ENCODE measurements at regions not wholly inside any gene's neighbourhood (a gene's known extent, or its start where the extent isn't known, plus 50 kb on each side); places are given as distances from the start of the nearest gene placed in this dataset.

GRCh38 chr4:59086410-59086809 lies 1976.2 kb upstream of the IGFBP7 start:
- DNase-seq, result no peak

GRCh38 chr4:59091146-59092142 lies 1981.3 kb upstream of the IGFBP7 start:
- no peak for DNase-seq

- DNase-seq, result no peak
Observed at GRCh38 chr4:59094505-59094904, 1984.3 kb upstream of the IGFBP7 start.

GRCh38 chr4:59102311-59102710 lies 1992.1 kb upstream of the IGFBP7 start:
- no peak for DNase-seq

GRCh38 chr4:59120287-59120814 lies 2010.2 kb upstream of the IGFBP7 start:
- DNase-seq, result no peak

GRCh38 chr4:59122626-59123025 lies 2012.4 kb upstream of the IGFBP7 start:
- DNase-seq, result no peak

- DNase-seq, result no peak
Observed at GRCh38 chr4:59126159-59126558, 2016.0 kb upstream of the IGFBP7 start.

- DNase-seq, result no peak
Observed at GRCh38 chr4:59127006-59127405, 2016.8 kb upstream of the IGFBP7 start.

GRCh38 chr4:59127743-59128142 lies 2017.6 kb upstream of the IGFBP7 start:
- DNase-seq, result no peak

- no peak for DNase-seq
Observed at GRCh38 chr4:59135248-59135985, 2025.2 kb upstream of the IGFBP7 start.

GRCh38 chr4:59161249-59161648 lies 2038.9 kb upstream of the ADGRL3 start:
- no peak for DNase-seq

- DNase-seq, result no peak
Observed at GRCh38 chr4:59175617-59176016, 2024.5 kb upstream of the ADGRL3 start.

GRCh38 chr4:59179372-59179771 lies 2020.8 kb upstream of the ADGRL3 start:
- DNase-seq, result no peak

- DNase-seq, result no peak
Observed at GRCh38 chr4:59180161-59180560, 2020.0 kb upstream of the ADGRL3 start.

- no peak for DNase-seq
Observed at GRCh38 chr4:59180969-59181368, 2019.2 kb upstream of the ADGRL3 start.

- DNase-seq, result no peak
Observed at GRCh38 chr4:59195839-59196238, 2004.3 kb upstream of the ADGRL3 start.

GRCh38 chr4:59200992-59201391 lies 1999.1 kb upstream of the ADGRL3 start:
- DNase-seq, result no peak

GRCh38 chr4:59217910-59218631 lies 1982.1 kb upstream of the ADGRL3 start:
- no peak for DNase-seq

- no peak for DNase-seq
Observed at GRCh38 chr4:59222221-59222620, 1977.9 kb upstream of the ADGRL3 start.

GRCh38 chr4:59223292-59223941 lies 1976.7 kb upstream of the ADGRL3 start:
- DNase-seq, result no peak

- no peak for DNase-seq
Observed at GRCh38 chr4:59238212-59238611, 1961.9 kb upstream of the ADGRL3 start.

- DNase-seq, result no peak
Observed at GRCh38 chr4:59240011-59240410, 1960.1 kb upstream of the ADGRL3 start.

All from NCI-H1048 (cell line).